Adrenal gland (tissue), 9 donors: ENCODE measurements at regions not wholly inside any gene's neighbourhood (a gene's known extent, or its start where the extent isn't known, plus 50 kb on each side); places are given as distances from the start of the nearest gene placed in this dataset.

Experiments used
- DNase-seq, 7 donors: peaks; one replicate each; pipeline ENCODE4 v3.0.0-alpha.2; 2019 to 2020
- H3K27ac ChIP-seq, 5 donors: fragments of 200-600 bp; sonication (generic) in 4 of 5; 1 replicate in 3 of 5; 2 replicates in 2 of 5; pipeline versions ENCODE4 v1.5.1 to v1.8.0; 2016 to 2020; ENCODE audit warnings: mild to moderate bottlenecking in 1 of 5
- H3K27me3 ChIP-seq: fragments of 200-600 bp; 2 replicates; pipeline ENCODE4 v1.8.0; 2021
- H3K36me3 ChIP-seq, 2 donors: fragments of 200-600 bp; replicated peaks in 1 of 2; 1 replicate in 1 of 2; 2 replicates in 1 of 2; pipeline versions ENCODE4 v1.5.1 to v1.8.0; 2018 to 2022
- H3K4me1 ChIP-seq, 2 donors: fragments of 200-600 bp; replicated peaks in 1 of 2; 1 replicate in 1 of 2; 2 replicates in 1 of 2; pipeline versions ENCODE4 v1.5.1 to v1.8.0; 2018 to 2021
- H3K4me3 ChIP-seq, 4 donors: fragments of 200-600 bp; sonication (generic) in 3 of 4; one replicate each; pipeline ENCODE4 v1.5.1; 2016 to 2018
- H3K9me3 ChIP-seq, 3 donors: fragments of 200-600 bp; sonication (generic) in 1 of 3; replicated peaks in 1 of 3; 1 replicate in 2 of 3; 2 replicates in 1 of 3; pipeline versions ENCODE4 v1.5.1 to v1.8.0; 2016 to 2021
- CTCF ChIP-seq, 6 experiments: fragments of 450-650 bp in 4 of 6; fragments of 200-600 bp in 2 of 6; sonication (generic) in 1 of 6; IDR thresholded peaks; 1 replicate in 5 of 6; 2 replicates in 1 of 6; pipeline versions ENCODE4 v1.5.1 to v1.8.0; 2016 to 2021; ENCODE audit warnings: antibody characterized with exemption in 6 of 6, mild to moderate bottlenecking in 2 of 6, moderate library complexity in 1 of 6
- POLR2A ChIP-seq, 2 donors: fragments of 450-650 bp; IDR thresholded peaks; one replicate each; pipeline ENCODE4 v1.6.1; 2017; ENCODE audit warnings: antibody characterized with exemption in 2 of 2, mild to moderate bottlenecking in 2 of 2, moderate library complexity in 1 of 2
- WGBS, 4 donors: extraction: QIAGEN DNeasy Blood & Tissue Kit in 2 of 4; methylation state at CpG; one replicate each; pipeline versions ENCODE4 v1.1.5 to v1.1.7; 2013 to 2017; 5-methylcytosine and 5-hydroxymethylcytosine counted together
- intact Hi-C, 2 donors: fragments of 100-400 bp; cut with DNase I; formaldehyde crosslinking; loops; one replicate each; pipeline versions ENCODE4 v1.14.1 to v1.15.0; 2022 to 2023
- donor health status: healthy with polysubstance abuse.
- donor health status: Bipolar disorder and iron deficiency.
- donor health status: DM: yes; HTN: yes; CAD: no.
- donor health status: DM: no; HTN: no; CAD: no.
- donor health status: DM: no; HTN: no; CAD: no.

GRCh38 chr9:13351778-13352386, 72.4 kb upstream of the MPDZ start:
- H3K27ac ChIP-seq, result no peak overlapping the region
- H3K27me3 ChIP-seq, result no peaks in the 10 kb centered on the region
- H3K9me3 ChIP-seq, result no peaks in the 10 kb centered on the region
- DNase-seq, result peak in 4 of 7 donors; percentile 13 to 28 (median 26)
- intact Hi-C loops, result loop anchor here in 1 of 2 donors (10.0 kb wide), 2 partner anchors 73 to 1003 kb away; no protein-coding TSS in a partner anchor
- no peak overlapping the region for H3K4me3 ChIP-seq
- no peaks in the 10 kb centered on the region for H3K36me3 ChIP-seq
- peak; percentile 49 to 75 (median 62) for TF ChIP-seq CTCF (IDR thresholded peaks at IDR 0.05)
- no peak for TF ChIP-seq POLR2A (IDR thresholded peaks at IDR 0.05)
- H3K4me1 ChIP-seq, result peaks cover 0 to 10% of the 10 kb centered on the region in 2 donors
- 3 to 5% (median 4%) methylated on average over 3 of the region's 3 CpGs for WGBS, 4 donors

GRCh38 chr9:13332571-13332970, 53.1 kb upstream of the MPDZ start:
- Histone ChIP-seq H3K27ac (no peak overlapping the region), H3K4me3 (no peak overlapping the region), H3K4me1 (no peaks in the 10 kb centered on the region), H3K36me3 (no peaks in the 10 kb centered on the region), H3K9me3 (no peaks in the 10 kb centered on the region), H3K27me3 (no peaks in the 10 kb centered on the region)
- 48 to 65% (median 58%) methylated on average over 2 of the region's 2 CpGs for WGBS, 4 donors
- intact Hi-C loops, result no loop called here
- DNase-seq, result no peak
- no peak for TF ChIP-seq CTCF (IDR thresholded peaks at IDR 0.05)
- TF ChIP-seq POLR2A (IDR thresholded peaks at IDR 0.05), result no peak

GRCh38 chr9:13331320-13331719, 51.8 kb upstream of the MPDZ start:
- Histone ChIP-seq H3K4me1 (no peaks in the 10 kb centered on the region), H3K9me3 (no peaks in the 10 kb centered on the region), H3K4me3 (no peak overlapping the region), H3K27ac (no peak overlapping the region), H3K36me3 (no peaks in the 10 kb centered on the region), H3K27me3 (no peaks in the 10 kb centered on the region)
- intact Hi-C loops, result no loop called here
- DNase-seq, result no peak
- WGBS, 4 donors, result 81 to 92% (median 89%) methylated on average over 3 of the region's 3 CpGs
- TF ChIP-seq CTCF (IDR thresholded peaks at IDR 0.05) (no peak), POLR2A (IDR thresholded peaks at IDR 0.05) (no peak)

GRCh38 chr9:13330396-13331004, 51.0 kb upstream of the MPDZ start:
- TF ChIP-seq POLR2A (IDR thresholded peaks at IDR 0.05) (no peak), CTCF (IDR thresholded peaks at IDR 0.05) (no peak)
- DNase-seq, result peak in 6 of 7 donors; percentile 4 to 71 (median 34)

More at GRCh38 chr9:13330396-13331004, 51.0 kb upstream of the MPDZ start:
- no peak overlapping the region for H3K4me3 ChIP-seq
- no peaks in the 10 kb centered on the region for H3K36me3 ChIP-seq
- H3K9me3 ChIP-seq, result no peaks in the 10 kb centered on the region
- H3K27me3 ChIP-seq, result no peaks in the 10 kb centered on the region
- intact Hi-C loops, result no loop called here
- 14 to 78% (median 40%) methylated on average over 1 of the region's 1 CpG for WGBS, 4 donors
- H3K4me1 ChIP-seq, result no peaks in the 10 kb centered on the region
- peak overlapping the region in 1 of 5 donors; percentile 17 for H3K27ac ChIP-seq
